GM19438 (cell line): ENCODE measurements at regions not wholly inside any gene's neighbourhood (a gene's known extent, or its start where the extent isn't known, plus 50 kb on each side); places are given as distances from the start of the nearest gene placed in this dataset.
"Not testable (repeated sequence)": the region's sequence is repeated elsewhere in the genome, so short reads cannot be mapped to it uniquely, and the experiment has no call there.

Source experiments
- ATAC-seq: cut with Tn5 transposase; IDR thresholded peaks from one replicate; pipeline ENCODE4 v1.9.1; 2021; ENCODE audit warnings: low read depth; ENCODE audit not compliant: unreplicated experiment

DNA sequence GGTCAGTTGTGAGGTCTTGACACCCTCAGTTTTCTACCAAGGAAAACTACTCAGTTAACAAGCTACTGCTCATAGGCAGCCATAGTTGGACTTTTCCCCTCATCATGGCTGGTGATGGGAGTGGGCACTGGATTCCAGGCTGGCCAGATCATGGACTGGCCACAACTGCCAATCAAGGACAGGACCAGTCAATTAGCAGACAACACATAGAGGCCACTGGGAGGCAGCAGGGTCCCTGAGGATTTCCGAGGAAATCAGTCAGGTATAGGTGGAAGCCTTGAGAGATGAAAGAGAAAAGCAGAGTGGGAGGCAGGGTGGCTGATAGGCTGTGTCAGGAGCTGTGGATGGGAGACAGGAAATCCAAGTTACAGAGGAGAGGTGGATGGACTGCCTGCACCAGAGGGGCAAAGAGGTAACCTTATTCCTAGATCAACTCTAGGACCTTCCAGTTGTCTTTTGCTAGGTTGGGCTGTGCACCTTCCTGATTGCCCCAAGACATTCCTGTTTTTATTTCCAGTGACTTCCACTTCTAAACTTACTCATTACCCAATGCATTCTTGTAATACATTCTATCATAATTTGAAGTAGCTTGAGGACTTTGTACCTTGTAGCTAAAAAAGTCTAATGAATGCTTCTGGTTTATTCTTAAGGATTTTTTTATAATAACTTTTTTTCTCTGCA lies 361.8 kb downstream of the KCNRG start:
- ATAC-seq: no peak

- no peak for ATAC-seq
These were observed 362.6 kb downstream of the KCNRG start for GRCh38 chr13:50377726-50378270.

DNA sequence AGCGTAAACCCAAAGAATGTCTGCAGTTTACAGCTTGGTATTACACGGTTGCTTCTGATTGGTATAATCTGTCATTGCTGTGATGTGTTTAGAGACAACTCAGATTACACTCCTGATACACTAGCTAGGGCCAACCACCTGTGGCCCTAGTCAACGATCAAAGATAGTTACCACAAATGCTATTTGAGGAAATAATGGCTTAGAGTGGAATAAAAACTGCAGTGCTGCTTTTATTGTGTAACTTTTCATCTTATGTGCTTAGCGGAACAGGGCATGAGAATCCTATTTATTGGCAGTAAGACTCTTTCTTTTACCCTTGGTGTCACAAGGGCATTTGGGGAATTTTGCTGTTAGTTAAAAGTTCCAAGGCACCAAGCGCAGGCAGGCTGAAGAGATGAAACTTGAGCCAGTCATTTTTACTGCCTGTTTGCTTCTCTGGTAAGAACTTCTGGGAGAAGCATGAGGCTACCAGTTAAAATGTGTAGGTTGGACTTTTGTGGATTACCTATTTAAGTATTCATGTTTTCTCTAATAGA lies 363.3 kb downstream of the KCNRG start:
- ATAC-seq: no peak

DNA sequence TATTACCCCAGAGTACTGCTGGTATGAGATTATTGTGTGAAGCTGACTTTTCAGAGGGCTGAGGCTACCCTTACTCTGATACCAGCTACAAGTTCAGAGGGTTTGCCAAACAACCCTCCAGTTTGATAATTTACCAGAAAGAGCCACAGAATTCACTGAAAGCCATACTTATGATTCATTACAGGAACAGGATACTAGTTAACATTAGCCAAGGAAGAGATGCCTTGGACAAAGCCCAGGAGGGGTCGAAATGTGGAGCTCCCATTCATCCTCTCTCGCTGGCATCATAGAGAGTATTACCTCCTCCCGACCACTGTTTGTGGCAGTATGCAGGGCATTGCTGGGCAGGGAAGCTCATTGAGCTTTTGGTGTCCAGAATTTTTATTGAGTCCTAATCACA lies 364.3 kb downstream of the KCNRG start:
- ATAC-seq: no peak

- ATAC-seq: no peak
These were observed 365.7 kb downstream of the KCNRG start for GRCh38 chr13:50380905-50381304.

DNA sequence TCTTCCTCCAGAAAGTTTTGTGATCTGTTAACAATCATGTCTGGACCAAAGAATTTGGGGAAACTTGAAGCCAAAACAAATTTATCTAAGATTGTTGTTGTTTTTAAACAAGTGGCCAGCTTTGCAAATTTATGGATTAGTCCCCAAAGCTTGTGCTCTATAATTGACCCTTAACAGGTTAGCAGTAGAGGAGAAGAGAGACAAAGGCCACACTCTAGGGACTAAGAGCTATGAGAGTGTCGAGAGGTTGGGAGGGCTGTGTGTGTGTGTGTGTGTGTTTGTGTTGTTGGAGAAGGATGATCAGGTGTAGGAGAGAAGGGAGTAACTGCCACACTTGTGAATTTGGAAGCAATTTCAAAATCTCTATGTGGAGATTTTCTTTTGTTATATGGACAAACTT lies 367.3 kb downstream of the KCNRG start:
- no peak for ATAC-seq

GRCh38 chr13:50382951-50383350 lies 367.7 kb downstream of the KCNRG start:
- ATAC-seq: no peak

- ATAC-seq: no peak
These were observed 369.5 kb downstream of the KCNRG start for GRCh38 chr13:50384724-50385123.

DNA sequence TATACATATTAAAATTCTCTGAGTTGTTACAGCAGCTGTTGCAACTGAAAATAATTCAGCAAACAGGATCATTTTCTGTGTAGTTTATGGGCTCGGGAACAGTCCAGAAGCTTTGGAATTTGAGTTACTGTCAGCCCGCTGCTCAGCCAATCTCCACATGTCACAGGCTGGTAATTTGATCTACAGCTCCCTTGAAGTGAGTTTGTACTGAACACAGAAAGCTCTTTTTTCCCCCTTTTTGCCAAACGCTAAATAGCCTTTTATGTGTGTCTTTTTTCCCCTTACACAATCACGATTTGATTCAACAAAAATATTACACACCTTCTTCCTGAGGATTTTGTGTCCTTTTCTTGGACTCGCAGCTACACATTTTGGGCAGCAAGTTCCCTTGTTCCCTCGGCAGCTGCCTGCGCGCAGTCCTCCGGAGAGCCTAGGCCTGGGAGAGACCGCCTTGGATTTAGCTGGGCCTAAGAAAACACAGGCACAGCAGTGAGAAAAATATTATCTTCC lies 371.4 kb downstream of the KCNRG start:
- no peak for ATAC-seq

DNA sequence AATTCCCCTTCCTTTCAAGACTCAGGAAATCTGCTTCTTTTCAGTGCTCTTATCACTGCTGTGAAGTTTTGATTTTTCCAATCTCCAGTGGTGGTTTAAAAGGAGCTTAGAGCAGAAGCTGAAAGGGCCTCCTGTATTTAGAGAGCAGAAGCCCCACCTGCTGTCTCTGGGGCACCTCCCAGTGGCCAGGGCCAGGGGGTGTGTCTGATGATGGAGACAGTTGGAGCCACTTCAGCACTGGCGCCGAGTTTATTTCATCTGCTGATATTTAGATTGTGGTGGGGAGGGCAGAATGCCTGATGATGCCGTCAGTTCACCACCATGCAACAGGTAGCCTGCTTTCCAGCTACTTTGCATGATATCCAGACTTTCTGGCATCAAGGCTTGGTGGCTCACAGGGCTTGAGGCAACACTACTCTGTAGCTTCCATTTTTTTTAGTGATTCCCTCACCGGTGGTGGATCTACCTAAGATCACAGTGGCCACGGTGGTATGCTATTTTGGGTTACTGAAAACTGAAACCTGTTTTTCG lies 371.9 kb downstream of the KCNRG start:
- ATAC-seq: no peak

GRCh38 chr13:50388481-50388880 lies 373.2 kb downstream of the KCNRG start:
- no peak for ATAC-seq

DNA sequence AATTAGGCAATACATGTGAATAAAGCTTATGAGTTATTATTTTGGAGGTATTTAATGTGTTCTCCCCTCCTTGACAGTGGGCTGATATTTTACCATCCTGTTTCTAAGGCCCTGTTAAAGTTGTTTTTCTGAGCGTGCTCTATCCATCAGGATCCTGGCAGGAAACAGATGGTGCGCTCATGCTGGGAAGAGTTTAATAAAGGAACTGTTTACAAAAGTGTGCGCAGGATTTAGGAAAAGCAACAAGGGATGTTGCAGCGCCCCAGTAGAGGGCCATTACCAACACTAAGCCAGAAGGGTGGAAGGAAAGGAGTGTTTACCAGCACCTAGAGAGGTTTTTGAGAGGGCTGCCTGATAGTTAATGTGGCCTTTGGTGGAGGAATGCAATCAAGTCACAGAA lies 374.5 kb downstream of the KCNRG start:
- no peak for ATAC-seq

DNA sequence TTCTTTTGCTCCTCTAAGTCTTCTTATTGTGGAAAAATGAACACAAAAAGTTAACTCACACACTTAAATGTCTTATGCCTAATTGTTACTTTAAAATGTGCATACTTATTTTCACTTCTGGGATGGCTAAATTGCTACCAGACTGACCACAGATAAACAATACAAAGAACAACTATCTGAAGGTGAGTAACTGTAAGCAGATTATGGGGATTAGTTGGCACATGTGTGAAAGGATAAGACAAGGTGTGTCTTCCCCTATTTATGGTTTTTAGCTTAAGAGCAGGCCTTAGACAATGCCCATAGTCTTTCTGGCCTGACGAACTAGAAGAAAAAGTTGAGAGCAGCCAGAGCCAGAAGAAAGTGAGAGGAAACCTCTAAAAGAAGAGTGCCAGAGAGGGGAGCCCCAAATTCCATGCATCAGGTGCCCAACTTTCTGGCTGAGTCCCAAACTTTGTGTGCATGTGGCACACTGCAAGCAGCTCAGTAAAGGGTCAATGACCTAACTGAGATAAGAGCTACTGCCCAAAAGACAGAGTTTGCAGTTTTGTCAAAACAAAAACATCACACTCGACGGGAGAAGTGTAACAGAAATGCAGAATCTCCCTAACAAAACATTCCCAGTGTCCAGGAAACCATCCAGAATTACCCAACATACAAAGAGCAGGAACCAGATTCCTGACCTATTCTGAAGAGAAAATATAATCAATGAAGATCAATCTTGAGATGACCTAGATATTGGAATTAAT lies 375.4 kb downstream of the KCNRG start:
- no peak for ATAC-seq

DNA sequence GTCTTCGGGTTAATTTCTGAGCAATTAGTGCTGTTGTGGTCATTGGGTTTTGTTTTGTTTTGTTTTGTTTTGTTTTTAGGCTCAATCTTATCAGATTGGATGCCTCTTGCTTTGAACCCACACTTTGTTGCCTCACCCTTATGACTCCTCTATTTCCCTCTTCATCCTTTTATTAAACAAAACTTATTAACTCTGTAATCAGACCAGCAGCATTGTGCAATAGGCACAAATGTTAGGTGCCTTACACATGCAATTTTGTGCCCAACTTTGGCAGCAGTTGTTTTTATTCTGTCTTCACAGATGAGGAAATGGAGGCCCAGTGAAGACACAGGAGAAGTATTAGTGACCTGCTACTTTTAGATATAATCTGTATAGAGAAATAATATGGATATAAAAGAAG lies 377.7 kb downstream of the KCNRG start:
- no peak for ATAC-seq

DNA sequence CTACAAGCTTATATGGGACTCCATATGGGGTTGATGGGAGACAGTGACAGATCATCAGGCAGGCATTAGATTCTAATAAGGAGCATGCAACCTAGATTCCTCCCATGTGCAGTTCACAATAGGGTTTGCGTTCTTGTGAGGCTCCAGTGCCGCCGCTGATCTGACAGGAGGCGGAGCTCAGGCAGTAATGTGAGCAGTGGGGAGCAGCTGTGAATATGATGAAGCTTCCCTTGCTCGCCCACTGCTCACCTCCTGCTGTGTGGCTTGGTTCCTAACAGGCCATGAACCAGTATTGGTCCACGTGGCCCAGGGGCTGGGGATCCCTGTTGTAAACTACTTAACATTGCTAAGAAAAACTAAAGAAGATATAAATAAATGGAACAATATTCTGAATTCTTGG lies 378.4 kb downstream of the KCNRG start:
- no peak for ATAC-seq

DNA sequence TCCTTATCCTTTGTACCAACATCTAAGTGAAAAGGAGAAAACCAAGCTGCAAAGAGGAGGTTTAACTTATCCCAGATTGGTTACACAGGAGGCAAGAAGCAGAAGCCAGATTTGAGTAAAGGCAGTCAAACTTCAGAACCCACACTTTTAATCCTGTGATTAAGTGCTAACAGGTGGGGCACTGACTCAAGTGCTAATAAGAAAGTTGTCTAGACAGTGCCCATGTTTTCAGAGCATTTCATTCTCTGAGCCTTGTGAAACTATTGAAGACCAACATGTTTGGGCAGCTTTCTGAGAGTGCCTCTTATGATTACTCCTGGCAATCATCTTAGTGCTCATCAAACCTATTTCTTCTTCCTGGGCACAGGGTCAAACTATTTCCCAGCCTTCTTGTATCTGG lies 380.8 kb downstream of the KCNRG start:
- no peak for ATAC-seq

DNA sequence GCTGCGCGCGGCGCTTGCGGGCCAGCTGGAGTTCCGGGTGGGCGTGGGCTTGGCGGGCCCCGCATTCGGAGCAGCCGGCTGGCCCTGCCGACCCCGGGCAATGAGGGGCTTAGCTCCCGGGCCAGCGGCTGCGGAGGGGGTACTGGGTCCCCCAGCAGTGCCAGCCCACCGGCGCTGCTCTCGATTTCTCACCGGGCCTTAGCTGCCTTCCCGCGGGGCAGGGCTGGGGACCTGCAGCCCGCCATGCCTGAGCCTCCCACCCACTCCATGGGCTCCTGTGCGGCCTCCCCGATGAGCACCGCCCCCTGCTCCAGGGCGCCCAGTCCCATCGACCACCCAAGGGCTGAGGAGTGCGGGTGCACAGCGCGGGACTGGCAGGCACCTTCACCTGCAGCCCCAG lies 381.4 kb downstream of the KCNRG start:
- ATAC-seq: not testable (repeated sequence)

DNA sequence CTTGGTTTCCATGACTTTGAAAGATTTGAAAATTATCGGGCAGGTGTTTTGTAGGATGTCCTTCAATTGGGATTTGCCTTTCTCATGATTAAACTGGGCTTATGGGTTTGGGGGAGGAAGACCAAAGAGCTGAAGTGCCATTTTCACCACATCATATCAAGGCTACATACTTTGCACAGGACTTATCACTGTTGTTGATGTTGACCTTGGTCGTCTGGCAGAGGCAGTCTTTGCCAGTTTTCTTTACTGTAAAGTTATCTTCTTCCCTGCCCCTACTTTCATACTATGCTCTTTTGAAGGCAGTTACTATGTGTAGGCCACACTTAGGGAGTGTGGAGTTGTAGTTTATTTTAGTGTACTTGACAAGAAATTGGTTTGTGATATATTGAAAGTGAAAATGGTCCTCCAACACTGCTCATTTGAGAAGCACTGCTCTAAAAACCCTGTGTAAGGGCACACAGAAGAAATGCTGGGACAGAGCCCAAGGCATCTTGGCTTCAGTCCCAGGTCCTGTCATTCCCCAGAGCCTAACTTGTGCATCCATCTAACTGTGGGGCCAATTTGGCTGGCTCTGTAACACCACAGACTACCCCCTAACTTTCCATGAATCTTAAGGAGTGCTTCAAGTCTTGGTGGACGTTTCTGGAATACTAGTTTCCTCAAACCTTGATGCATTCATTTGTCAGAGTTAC lies 384.9 kb downstream of the KCNRG start:
- ATAC-seq: no peak

- no peak for ATAC-seq
These were observed 385.8 kb downstream of the KCNRG start for GRCh38 chr13:50401049-50401505.

GRCh38 chr13:50401721-50402465 lies 386.6 kb downstream of the KCNRG start:
- no peak for ATAC-seq
